GM23248 (cell line): ENCODE measurements at regions not wholly inside any gene's neighbourhood (a gene's known extent, or its start where the extent isn't known, plus 50 kb on each side); places are given as distances from the start of the nearest gene placed in this dataset.

Source experiments
- DNase-seq: peaks from one replicate; pipeline ENCODE4 v3.0.0-alpha.2; 2015
- H2AFZ ChIP-seq: fragments of 200-600 bp; sonication (generic); 2 replicates; pipeline ENCODE4 v1.6.1; 2016; ENCODE audit warnings: antibody characterized with exemption
- H3F3A ChIP-seq: fragments of 200-600 bp; sonication (generic); 2 replicates; pipeline ENCODE4 v1.6.1; 2016; ENCODE audit warnings: mild to moderate bottlenecking, antibody characterized with exemption, mixed run types; ENCODE audit not compliant: insufficient read depth
- H3K27ac ChIP-seq: fragments of 200-600 bp; sonication (generic); 2 replicates; pipeline ENCODE4 v1.5.1; 2016; ENCODE audit warnings: mild to moderate bottlenecking
- H3K27me3 ChIP-seq: fragments of 200-600 bp; sonication (generic); replicated peaks from 2 replicates; pipeline ENCODE4 v1.6.1; 2016; ENCODE audit warnings: mild to moderate bottlenecking; ENCODE audit not compliant: insufficient read depth
- H3K36me3 ChIP-seq: fragments of 200-600 bp; sonication (generic); 2 replicates; pipeline ENCODE4 v1.6.1; 2016; ENCODE audit warnings: low read depth, mild to moderate bottlenecking
- H3K4me1 ChIP-seq: fragments of 200-600 bp; sonication (generic); 2 replicates; pipeline ENCODE4 v1.6.1; 2016; ENCODE audit warnings: mild to moderate bottlenecking; ENCODE audit not compliant: insufficient read depth
- H3K4me2 ChIP-seq: fragments of 200-600 bp; sonication (generic); one replicate; pipeline ENCODE4 v1.6.1; 2016; ENCODE audit warnings: mild to moderate bottlenecking; ENCODE audit not compliant: unreplicated experiment
- H3K4me3 ChIP-seq: fragments of 200-600 bp; sonication (generic); 2 replicates; pipeline ENCODE4 v1.5.1; 2016; ENCODE audit warnings: mild to moderate bottlenecking
- H3K79me2 ChIP-seq: fragments of 200-600 bp; sonication (generic); 2 replicates; pipeline ENCODE4 v1.6.1; 2016; ENCODE audit warnings: mild to moderate bottlenecking; ENCODE audit not compliant: insufficient read depth
- H3K9ac ChIP-seq: fragments of 200-600 bp; sonication (generic); 2 replicates; pipeline ENCODE4 v1.6.1; 2016; ENCODE audit warnings: mild to moderate bottlenecking
- H3K9me2 ChIP-seq: fragments of 200-600 bp; sonication (generic); 2 replicates; pipeline ENCODE4 v1.6.1; 2016; ENCODE audit warnings: mixed run types, mild to moderate bottlenecking, moderate library complexity; ENCODE audit not compliant: insufficient read depth
- H3K9me3 ChIP-seq: fragments of 200-600 bp; sonication (generic); one replicate; pipeline ENCODE4 v1.6.1; 2017; ENCODE audit warnings: low read depth
- H4K20me1 ChIP-seq: fragments of 200-600 bp; sonication (generic); 2 replicates; pipeline ENCODE4 v1.6.0; 2016; ENCODE audit not compliant: insufficient read depth
- EZH2 ChIP-seq: fragments of 200-600 bp; sonication (generic); IDR thresholded peaks from 2 replicates; pipeline ENCODE4 v1.6.1; 2018; ENCODE audit warnings: antibody characterized with exemption, mild to moderate bottlenecking; ENCODE audit not compliant: insufficient read depth, poor library complexity, severe bottlenecking
- EZH2phosphoT487 ChIP-seq: fragments of 200-600 bp; sonication (generic); IDR thresholded peaks from 2 replicates; pipeline ENCODE4 v1.6.1; 2018; ENCODE audit warnings: antibody characterized with exemption, moderate library complexity, mild to moderate bottlenecking, low read depth; ENCODE audit not compliant: insufficient read depth
- WGBS, 2 experiments: methylation state at CpG; one replicate each; pipeline ENCODE4 v1.1.6; 2015 to 2017; ENCODE audit warnings: low lambda C conversion rate in 2 of 2, low coverage in 1 of 2; ENCODE audit errors: missing lambda C conversion rate in 2 of 2; 5-methylcytosine and 5-hydroxymethylcytosine counted together
- in situ Hi-C: fragments of 300-500 bp; cut with MboI; formaldehyde crosslinking; loops from 2 replicates; pipeline ENCODE4 v1.15.0; 2020

GRCh38 chr6:40817369-40817768 lies 221.7 kb downstream of the UNC5CL start:
- Histone ChIP-seq H3K4me3 (no peak overlapping the region), H3K9me2 (no peaks in the 10 kb centered on the region), H3K4me2 (no peak overlapping the region), H3K36me3 (no peaks in the 10 kb centered on the region), H2AFZ (no peak overlapping the region), H3K4me1 (peaks cover 3% of the 10 kb centered on the region; the same call in 1 of the 2 replicates), H3K27ac (no peak overlapping the region), H3K79me2 (no peaks in the 10 kb centered on the region), H3F3A (no peaks in the 10 kb centered on the region), H4K20me1 (no peaks in the 10 kb centered on the region), H3K9ac (no peak overlapping the region), H3K27me3 (no peaks in the 10 kb centered on the region), H3K9me3 (no peaks in the 10 kb centered on the region)
- DNase-seq: no peak
- in situ Hi-C loops: no loop called here
- 60 to 63% methylated on average over 6 of the region's 6 CpGs for WGBS, 2 experiments
- no peak for TF ChIP-seq EZH2phosphoT487
- TF ChIP-seq EZH2: no peak

- no peak overlapping the region for H3K4me3 ChIP-seq
- TF ChIP-seq EZH2phosphoT487: no peak
- no peak for TF ChIP-seq EZH2
- no peaks in the 10 kb centered on the region for H3K79me2 ChIP-seq
- no peaks in the 10 kb centered on the region for H3K9me3 ChIP-seq
- H3K4me1 ChIP-seq: no peaks in the 10 kb centered on the region
- no peak overlapping the region for H3K27ac ChIP-seq
- H3F3A ChIP-seq: no peaks in the 10 kb centered on the region
- no peak for DNase-seq
- no peaks in the 10 kb centered on the region for H3K9me2 ChIP-seq
- H4K20me1 ChIP-seq: no peaks in the 10 kb centered on the region
- H3K36me3 ChIP-seq: no peaks in the 10 kb centered on the region
- WGBS, 2 experiments: 84 to 91% methylated on average over 2 of the region's 2 CpGs
- no peak overlapping the region for H3K9ac ChIP-seq
- H3K4me2 ChIP-seq: no peak overlapping the region
- in situ Hi-C loops: no loop called here
- no peak overlapping the region for H2AFZ ChIP-seq
- no peaks in the 10 kb centered on the region for H3K27me3 ChIP-seq
Measured at GRCh38 chr6:40816601-40817000, 222.4 kb downstream of the UNC5CL start.

DNA sequence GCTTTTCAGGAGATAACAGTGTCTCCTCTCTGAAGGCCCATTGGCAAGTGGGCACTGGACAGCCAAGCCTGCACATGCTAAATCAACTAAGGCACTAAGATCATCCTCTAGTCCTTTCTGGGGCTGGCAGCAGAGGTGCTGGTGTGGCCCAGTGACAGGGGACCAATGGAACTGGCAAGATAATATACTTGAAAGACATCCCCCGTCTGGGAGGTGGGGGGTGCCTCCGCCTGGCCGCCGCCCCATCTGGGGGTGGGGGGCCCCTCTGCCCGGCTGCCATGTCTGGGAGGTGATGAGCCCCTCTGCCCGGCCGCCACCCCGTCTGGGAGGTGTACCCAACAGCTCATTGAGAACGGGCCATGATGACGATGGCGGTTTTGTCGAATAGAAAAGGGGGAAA lies 223.3 kb downstream of the UNC5CL start:
- no peak overlapping the region for H3K27ac ChIP-seq
- no peak overlapping the region for H3K9ac ChIP-seq
- H3K9me2 ChIP-seq: no peaks in the 10 kb centered on the region
- no peak for DNase-seq
- H3F3A ChIP-seq: no peaks in the 10 kb centered on the region
- no peak overlapping the region for H3K4me3 ChIP-seq
- no peaks in the 10 kb centered on the region for H4K20me1 ChIP-seq
- H3K79me2 ChIP-seq: no peaks in the 10 kb centered on the region
- TF ChIP-seq EZH2: no peak
- TF ChIP-seq EZH2phosphoT487: no peak
- no peaks in the 10 kb centered on the region for H3K9me3 ChIP-seq
- H3K27me3 ChIP-seq: no peaks in the 10 kb centered on the region
- H3K4me2 ChIP-seq: no peak overlapping the region
- H2AFZ ChIP-seq: no peak overlapping the region
- H3K4me1 ChIP-seq: no peaks in the 10 kb centered on the region
- 84 to 86% methylated on average over 8 to 12 of the region's 12 CpGs for WGBS, 2 experiments
- H3K36me3 ChIP-seq: no peaks in the 10 kb centered on the region
- in situ Hi-C loops: no loop called here

- Histone ChIP-seq H2AFZ (no peak overlapping the region), H3K27me3 (no peaks in the 10 kb centered on the region), H3K4me2 (no peak overlapping the region), H3K9me2 (no peaks in the 10 kb centered on the region), H3K27ac (no peak overlapping the region), H3K4me1 (0 out of 2 replicates have a peak, but pooled peaks cover 8% of the 10 kb centered on the region), H3K4me3 (no peak overlapping the region), H3K36me3 (no peaks in the 10 kb centered on the region), H4K20me1 (no peaks in the 10 kb centered on the region), H3F3A (no peaks in the 10 kb centered on the region), H3K9me3 (no peaks in the 10 kb centered on the region), H3K79me2 (no peaks in the 10 kb centered on the region), H3K9ac (no peak overlapping the region)
- in situ Hi-C loops: no loop called here
- DNase-seq: peak; percentile 41
- no peak for TF ChIP-seq EZH2phosphoT487
- no peak for TF ChIP-seq EZH2
Measured at GRCh38 chr6:40810171-40810570, 223.0 kb upstream of the LRFN2 start.

DNA sequence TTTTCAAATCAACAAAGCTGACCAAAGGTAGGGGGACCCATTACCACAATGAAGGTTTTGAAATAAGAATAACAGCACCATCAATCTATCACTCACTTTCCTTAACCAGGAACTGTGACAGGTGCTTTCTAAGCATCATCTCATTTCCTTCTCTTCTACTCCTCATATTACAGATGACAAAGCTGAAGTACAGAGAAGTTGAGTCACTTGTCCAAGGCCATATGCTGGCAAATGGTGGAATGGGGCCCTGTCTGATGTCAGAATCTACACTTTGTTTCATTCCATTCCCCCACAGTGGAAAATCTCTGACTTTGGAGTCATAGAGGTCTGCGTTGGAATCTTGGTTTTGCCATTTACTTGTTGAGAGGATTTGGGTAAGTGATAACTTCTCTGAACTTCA lies 222.5 kb upstream of the LRFN2 start:
- Histone ChIP-seq H3K4me1 (0 out of 2 replicates have a peak, but pooled peaks cover 8% of the 10 kb centered on the region), H3K9me2 (no peaks in the 10 kb centered on the region), H3K9ac (no peak overlapping the region), H3K36me3 (no peaks in the 10 kb centered on the region), H3K27ac (no peak overlapping the region), H3K4me3 (no peak overlapping the region), H3K79me2 (no peaks in the 10 kb centered on the region), H2AFZ (no peak overlapping the region), H3F3A (no peaks in the 10 kb centered on the region), H3K4me2 (no peak overlapping the region), H3K27me3 (no peaks in the 10 kb centered on the region), H3K9me3 (no peaks in the 10 kb centered on the region), H4K20me1 (no peaks in the 10 kb centered on the region)
- in situ Hi-C loops: no loop called here
- TF ChIP-seq EZH2phosphoT487 (no peak), EZH2 (no peak)
- DNase-seq: peak; percentile 58
- WGBS, 2 experiments: 90 to 97% methylated on average over 1 of the region's 1 CpG
